T-helper 9 cell (primary cell): ENCODE measurements at regions not wholly inside any gene's neighbourhood (a gene's known extent, or its start where the extent isn't known, plus 50 kb on each side); places are given as distances from the start of the nearest gene placed in this dataset.

Experiments used
- DNase-seq: peaks from one replicate; pipeline ENCODE4 v3.0.0-alpha.2; 2020

DNA sequence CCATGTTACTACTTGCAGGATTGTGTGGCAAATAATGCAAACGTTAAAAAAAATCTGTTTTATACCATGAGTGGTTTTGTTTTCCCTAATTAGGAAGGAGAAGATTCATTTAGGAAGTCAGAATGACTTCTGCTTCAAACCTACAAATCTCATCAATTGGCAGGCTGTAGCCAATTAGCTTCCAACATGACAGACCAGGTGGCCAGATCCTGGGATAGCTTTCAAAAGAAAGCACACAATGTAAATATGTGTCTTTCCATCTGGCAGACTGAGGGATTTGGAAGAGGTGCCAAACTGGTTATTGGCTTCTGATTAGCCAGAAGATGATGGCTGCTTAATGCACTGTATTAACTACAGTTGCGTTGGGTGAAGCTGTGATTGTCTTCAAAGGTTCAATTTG lies 432.8 kb downstream of the ANKRD50 start:
- no peak for DNase-seq

DNA sequence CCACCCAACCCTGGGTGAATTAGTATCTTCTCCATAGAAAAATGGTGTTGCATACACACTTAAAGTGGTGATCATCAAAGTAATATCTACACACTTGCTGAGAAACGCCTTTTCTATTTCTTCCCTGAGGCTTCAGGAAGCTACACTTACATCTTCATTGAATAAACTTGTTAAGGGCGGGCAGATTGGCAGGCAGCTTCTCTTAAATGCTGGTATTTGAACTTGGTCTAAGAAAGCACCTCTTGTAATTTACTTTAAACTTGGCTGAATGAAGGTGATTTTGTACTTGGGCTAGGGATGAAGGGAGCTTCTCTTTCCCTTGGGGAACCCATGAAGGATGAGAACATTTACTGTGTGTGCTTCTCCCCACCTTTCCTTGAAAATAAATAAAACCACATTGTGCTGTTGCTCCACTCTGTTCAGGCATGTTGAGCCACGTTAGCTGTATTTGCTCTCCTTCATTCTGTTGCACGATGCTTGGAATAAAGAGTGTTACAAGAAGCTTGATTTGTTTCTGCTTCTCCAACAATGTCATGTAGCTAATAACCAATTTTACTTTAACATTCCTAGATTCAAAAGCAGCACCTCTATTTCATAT lies 430.1 kb downstream of the ANKRD50 start:
- no peak for DNase-seq

DNA sequence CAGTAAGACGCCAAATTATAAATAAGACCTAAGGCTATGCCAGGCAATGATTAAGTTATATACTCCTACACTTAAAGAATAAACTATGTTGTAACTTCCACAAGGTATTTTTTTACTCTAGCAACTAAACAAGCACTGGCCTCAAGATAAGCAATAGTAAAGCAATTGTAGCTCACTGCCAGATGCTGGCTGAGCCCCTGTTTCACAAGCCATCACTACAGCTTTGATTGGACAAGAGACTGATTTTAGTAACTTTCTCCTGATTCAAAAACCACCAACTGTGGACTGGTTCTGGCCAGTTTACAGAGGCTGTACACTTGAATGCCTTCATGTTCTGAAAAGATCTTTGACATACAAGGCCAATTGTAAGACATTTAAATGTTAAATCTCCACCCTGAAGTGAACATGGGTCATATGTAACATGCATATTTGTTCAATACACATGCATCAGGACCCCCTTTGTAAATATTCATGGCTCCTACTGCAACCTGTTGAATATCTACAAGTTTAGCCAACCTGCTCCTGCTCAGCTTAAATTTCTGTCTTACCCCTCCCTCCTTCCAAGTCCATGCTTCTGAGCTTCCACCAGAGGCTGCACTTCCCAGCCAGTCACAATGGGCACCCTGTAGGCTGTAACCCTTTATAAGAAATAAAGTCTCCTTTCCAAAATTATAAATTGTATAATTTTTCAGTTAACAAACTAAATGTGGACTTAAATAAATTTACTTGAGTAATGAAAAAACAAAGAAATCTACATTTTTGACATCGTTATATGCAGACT lies 423.6 kb downstream of the ANKRD50 start:
- no peak for DNase-seq

DNA sequence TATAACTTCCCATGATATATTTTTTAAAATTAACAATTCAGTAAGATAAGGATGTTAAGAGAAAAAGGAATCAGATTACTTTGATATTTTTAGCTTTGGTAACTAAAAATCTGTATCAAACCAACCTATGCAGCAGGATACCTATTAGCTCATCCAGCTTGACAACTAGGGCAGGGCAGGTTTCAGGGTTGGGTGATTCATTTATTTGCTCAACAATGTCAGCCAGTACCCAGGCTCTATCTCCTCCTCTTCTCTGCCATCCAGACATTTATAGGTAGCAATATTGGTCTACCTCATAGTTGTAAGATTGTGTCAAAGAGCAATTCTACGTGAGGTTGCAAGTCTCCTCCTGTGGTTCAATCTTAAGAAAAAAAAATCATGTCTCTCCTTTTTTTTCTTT lies 421.9 kb downstream of the ANKRD50 start:
- DNase-seq: no peak

DNA sequence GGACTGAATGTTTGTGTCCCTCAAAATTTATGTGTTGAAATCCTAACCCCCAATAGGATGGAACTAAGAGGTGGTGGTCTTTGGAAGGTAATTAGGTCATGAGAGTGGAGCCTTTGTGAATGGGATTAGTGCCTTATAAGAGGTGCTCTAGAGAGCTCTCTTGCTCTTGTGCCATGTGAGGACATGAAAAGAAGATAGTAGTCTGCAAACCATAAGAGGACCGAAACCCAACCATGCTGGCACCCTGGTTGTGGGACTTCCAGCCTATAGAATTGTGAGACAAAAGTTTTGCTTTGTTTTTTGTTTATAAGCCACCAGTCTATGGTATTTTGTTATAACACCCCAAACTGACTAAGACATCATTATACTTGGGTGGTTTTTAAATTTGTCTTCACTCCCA lies 417.1 kb downstream of the ANKRD50 start:
- no peak for DNase-seq

DNA sequence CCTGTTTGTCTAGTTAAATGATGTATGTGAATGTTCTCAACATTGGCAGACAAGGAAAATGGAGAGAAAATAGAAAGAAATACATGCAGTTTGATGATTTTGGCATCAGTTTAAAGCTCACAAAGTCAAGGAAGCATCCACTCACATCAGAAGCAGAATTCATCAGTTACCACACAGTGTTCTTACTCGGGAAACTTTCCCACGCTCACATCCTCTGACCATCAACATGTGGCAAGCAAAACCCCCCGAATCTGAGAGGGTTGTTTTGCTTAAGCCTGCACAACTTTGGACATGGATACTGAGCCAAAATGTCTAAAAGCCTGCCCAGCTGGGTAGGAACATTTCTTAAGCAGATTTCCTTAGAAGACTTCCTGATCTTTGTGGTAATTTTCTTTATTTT lies 407.6 kb downstream of the ANKRD50 start:
- DNase-seq: no peak

DNA sequence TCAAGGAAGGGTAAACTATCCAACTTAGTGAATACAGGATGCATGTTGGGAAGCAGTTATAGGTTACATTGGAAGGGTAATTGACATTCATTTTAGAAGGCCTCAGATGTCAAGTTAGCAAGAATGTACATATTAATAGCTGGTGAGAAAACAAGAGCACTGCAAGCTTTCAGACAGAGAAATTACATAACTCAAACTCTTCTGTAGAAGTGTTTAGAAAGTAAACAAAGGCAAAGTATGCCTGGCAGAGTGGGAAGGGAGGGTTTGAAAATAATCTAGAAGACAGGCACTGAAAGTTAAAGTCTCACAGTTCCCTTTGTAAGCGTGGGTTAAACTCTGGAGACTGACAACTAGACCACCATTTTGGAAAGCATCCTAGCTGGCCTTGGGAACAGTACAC lies 406.2 kb downstream of the ANKRD50 start:
- no peak for DNase-seq

DNA sequence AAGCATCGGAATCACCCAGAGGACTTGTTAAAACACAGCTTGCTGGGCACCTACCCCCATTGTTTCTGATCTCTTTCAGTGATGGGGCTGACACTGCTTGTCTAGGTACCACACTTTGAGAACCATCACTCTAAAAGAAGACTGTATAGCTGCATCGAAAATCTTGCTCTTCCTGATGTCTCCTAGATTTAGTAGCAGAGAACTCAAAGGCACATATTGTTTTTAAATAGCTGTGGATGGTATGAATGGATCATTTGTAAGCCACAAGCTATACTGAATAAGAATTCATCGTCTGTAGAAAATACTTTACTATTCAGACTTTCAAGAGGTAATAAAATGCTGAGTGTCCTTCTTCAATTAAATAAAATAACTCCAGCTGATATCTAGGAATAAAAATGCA lies 405.4 kb downstream of the ANKRD50 start:
- no peak for DNase-seq

DNA sequence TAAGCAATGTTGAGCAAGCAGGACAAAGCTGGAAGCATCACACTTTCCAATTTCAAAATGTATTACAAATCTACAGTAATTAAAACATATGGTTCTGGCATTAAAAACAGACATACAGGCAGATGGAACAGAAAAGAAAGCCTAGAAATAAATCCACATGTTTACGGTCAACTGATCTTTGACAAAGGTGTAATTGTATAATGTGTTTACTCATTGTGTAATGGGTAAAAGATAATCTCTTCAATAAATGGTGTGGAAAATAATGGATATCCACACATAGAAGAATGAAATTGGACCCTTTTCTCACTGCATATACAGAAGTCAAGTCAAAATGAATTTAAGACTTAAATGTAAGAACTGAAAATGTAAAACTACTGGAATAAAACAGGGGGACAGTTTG lies 394.2 kb downstream of the ANKRD50 start:
- DNase-seq: no peak

DNA sequence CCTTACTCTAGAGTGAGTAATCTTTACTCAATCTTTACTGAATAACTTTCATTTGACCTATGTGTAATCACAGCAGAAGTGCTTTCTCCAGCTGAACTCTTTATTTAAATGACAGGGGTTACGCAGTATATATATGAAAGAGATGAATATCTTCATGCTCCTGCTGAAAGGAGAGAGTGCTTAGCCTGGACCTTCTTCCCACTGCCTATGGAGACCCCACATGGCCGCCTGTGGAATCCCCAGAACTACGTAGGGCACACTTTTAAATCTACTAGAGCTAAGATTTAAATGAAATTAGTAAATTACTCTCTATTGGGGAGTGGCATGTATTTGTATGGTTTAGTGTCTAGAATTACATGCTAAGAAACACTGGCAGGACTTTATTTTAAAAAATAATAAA lies 391.2 kb downstream of the ANKRD50 start:
- DNase-seq: no peak

DNA sequence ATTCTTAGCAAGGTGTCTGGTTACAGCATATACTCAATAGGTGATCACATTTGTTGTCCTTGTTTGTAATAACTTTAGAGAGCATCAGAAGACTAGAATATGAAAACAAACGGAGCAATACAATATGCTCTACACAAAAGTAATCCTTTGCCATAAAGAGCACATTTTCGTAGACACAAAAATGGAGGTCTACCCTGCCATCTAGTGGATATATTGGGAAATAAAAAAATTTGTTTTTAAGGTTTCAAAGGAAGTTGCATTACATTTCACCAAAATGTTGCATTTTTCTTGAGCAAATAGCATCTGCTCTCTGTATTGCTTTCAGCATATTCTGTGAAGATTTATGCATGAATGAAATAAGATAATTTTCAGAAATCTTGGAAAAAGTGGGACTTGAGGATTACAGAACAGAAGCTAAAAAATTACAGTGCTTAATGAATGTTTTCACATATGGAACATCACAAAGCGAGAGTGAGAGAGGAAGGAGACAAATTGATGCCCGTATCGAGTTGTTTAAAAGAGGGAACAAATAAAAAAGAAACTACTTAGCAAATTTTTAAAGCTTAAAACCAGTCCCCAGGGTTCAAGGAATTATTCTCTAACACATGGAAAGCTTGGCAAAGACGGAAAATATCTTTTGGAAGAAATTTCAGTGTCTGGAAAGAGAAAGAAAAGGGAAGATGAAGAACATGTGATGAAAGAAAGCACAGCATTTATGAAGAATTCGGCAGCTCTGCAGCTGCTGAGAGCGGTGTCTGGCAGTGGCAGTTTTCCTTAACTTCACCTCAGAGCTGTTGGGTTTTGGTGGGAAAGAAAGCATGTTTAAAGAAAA lies 390.1 kb downstream of the ANKRD50 start:
- no peak for DNase-seq

DNA sequence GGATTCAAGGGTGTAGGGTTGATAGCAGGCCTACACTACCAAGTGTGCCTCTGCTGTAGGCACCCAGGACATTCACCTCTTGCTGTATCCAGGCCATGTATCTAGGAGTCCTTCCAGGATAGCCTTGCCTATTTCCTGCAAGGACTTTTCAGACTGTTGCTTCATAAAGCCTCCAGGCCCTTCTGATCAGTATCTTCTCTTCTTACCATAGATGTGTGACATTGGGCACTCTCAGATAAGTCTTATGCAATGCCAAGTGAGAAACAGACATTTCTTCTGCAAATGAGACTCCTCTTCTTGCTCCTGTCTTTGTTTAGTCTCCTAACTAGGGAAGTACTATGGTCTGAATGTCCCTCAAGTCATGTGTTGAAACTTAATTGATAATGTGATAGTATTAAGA lies 386.8 kb downstream of the ANKRD50 start:
- DNase-seq: no peak

DNA sequence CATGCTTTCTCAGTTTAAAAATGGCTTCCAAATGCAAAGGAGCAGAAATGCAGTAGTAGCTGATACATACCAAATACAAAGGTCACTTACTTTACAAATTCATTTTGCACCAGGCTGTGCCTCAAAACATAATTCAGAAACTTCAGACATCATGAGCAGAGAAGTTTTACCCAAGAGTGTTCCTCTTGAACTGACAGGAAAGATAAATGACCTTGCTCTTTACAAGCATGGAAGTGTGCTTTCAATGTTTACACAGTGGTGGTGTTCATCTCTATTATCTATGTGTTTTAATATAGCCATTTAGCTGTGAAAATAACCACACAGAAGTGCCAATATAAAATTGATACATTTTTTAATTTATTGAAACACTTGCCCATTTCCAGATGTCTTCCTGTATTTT lies 383.4 kb downstream of the ANKRD50 start:
- DNase-seq: no peak

DNA sequence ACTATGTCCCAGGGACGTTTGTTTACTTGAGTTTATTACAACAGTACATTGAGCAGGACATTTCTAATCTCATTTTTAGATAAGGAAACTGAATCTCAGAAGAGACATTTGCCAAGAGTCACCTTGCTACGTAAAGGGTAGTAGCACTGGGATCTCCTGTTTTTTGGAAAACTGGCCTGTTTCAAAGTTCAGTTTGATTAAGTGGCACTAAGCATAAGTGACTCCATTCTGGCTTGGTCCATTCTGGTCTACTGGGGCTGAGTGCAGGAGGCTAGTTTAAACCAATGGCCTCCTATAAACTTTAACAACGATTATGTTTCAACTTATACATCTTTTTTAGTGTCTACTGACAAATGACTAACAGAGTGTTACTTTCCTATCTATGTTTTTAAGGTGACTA lies 382.5 kb downstream of the ANKRD50 start:
- DNase-seq: no peak

DNA sequence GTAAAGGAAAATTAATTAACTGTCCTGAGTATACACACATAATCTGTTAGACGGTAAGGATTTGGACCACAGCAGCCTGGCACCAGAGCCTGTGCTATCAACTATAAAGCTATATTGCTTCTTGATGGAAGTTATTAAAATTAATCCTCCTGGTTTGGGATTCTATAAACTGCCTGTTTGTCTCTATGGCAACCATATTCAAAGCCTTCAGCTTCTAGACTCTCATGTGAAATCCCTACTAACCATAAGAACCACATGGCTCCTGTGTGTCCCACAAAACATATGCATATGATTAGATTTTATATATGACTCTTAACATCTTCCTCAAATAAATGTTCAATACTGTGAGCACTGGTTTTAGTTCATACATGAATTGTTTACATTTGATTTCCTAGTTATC lies 380.8 kb downstream of the ANKRD50 start:
- DNase-seq: no peak

DNA sequence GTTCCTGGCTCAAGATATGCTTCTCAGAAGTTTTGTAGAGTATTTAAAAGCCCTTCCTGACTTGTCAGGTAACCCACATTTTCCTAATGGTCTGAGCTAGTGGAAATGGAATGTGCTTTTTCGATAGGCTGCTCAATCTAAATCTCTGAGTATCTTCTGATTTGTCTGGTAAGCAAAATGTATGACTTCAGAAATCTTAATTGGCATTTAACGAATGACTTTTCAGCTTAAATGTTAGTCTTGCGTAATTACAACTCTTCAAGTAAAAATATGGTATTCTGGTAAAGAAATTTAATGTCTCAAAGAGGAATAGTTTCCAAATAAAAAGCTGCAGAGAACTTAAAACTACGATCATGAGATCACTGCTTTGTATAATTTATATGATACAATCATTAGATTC lies 379.1 kb downstream of the ANKRD50 start:
- no peak for DNase-seq

DNA sequence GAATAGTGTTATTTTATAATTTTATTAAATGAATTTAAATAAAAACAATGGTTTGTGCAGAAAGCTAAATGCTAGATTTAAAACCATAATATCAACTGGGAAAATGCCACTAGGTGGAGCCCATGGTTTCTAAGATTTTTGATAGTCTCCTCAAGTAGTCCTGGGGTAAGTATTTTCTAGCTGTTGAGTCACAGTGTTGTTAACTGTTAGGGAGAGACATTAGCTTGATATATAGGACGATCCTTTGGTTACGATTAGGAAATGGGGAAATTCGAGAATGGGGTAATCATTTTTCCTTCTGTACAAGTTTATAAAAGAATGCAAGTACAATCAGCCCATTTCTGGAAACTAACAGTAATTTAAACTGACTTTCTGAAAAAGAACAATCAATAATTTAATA lies 378.4 kb downstream of the ANKRD50 start:
- DNase-seq: no peak

DNA sequence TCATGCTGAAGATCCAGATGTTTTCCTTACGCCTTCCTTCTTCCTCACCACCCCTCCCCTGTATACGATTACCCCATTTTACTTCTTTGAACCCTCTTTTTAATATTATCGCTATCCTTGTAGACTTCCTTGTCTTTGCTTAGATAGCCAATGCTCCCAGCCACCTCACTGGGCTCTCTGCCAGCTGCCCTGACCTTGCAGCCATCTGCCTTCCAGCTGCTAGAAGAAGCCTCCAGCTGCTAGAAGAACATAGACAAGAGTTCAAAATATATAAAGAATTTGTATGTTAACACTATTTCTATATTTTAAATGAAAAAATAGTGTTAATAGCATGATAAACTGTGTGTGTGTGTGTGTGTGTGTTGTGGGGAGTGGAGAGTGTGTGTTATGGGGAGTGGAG lies 374.7 kb downstream of the ANKRD50 start:
- DNase-seq: no peak

DNA sequence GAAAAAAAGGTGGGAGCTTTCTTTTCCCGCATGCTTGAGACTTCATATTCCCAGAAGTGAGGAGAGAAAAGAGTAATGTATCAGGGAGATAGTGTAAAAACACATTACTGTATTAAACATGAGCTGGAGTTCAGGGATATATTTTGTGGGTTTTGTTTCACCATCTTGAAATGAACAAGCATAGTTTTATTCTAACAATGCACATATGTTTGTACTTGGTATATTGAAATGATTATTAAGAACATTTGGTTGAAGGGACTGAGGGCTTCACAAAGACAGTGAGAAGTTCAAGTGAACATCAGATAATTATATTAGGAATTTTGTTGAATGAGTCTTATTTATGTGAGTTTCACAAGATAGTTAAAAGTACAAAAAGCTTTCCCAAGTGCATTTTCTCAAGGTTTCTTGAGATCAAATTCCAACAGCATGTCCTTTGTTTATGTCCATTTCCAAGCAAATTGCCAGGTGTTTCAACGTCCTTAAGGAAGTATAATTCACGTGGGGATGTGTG lies 368.8 kb downstream of the ANKRD50 start:
- DNase-seq: no peak

DNA sequence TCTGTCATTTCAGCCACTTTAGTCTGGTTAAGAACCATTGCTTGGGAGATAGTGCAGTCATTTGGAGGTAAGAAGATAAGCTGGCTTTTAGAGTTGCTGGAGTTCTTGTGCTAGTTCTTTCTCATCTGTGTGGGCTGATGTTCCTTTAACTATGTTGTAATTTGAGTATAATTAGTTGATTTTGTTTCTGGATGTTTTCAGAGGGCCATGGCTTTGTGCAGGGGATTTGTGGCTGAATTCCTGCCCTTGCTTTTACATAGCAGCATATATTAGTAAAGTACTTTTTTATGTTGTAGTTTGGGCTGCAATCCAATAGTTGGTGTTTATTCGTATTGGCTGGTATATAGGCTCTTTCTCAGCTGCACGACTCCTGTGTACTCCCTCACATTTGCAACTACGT lies 339.6 kb downstream of the ANKRD50 start:
- DNase-seq: no peak

DNA sequence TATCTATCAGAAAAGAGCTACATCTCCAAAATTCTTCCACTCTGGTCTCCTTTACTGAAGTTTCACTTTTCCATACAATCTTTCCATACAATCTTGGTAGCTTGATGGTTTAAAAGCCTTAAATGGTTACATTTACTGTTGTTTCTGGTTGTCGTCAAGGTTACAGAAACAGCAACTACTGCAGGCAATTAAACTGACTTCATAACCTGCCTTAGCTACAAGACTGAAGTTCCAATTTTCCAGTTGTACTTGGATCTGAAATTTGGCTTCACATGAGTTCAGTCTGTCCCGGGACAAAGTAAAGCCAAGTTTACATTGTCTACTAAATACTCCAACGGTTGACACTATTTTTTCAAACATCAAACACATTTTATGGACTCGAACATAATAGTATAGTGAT lies 326.4 kb downstream of the ANKRD50 start:
- DNase-seq: no peak

DNA sequence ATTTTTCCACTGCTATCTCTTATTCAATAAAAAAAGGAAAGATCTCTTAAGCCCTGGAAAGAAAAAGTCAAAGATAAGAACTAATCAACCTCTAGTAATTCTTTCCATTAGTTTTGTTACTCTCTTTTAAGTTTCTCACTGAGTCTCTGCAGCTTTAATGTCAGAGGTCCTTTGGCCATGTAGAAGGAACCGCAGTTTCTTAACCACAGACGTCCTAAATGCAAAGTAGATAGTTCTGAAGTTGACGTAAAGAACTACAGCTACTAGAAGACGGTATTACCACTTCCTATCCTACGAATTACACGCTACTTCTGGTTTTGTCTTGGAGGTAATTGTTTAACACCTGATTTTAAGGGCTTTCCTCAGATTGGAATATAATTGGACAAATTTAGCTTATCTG lies 325.9 kb downstream of the ANKRD50 start:
- DNase-seq: no peak

DNA sequence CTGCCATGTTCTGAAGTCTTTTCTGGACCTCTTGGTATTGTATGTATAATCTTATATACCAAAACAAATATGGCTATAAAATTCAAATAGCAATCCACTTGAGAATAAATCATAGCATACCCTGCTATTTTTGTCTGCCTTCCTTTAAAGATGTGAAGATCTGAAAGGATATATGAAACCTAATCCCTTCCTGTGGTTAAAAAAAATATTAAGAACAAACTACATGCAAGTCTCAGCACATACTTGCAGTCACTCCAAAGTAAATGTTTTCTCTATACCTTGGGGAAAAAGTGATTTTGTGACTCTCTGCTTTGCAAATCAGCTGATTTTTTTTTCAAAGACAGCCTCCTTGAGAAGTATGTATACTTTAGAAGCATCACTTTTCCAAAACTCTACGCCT lies 322.9 kb downstream of the ANKRD50 start:
- no peak for DNase-seq

DNA sequence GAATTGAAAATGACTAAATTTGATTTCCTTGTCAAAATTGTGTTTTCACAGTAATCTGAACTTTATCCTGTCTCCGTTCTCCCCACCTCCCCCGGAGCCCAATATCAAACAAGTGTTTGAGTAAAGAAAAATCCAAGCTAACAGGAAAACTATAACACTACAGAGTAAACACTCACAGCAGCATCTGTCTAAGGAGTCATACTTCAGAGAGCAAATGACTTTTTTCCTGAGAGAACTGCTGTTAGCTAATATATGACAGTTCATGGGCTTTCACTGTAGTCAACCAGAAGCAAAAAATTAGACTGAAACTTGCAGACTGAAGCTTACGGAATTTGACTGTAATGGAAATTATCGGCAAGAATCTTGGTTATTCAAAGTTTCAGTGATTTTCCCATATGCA lies 321.7 kb downstream of the ANKRD50 start:
- DNase-seq: no peak
